ENCODE measurements at regions not wholly inside any gene's neighbourhood (a gene's known extent, or its start where the extent isn't known, plus 50 kb on each side); places are given as distances from the start of the nearest gene placed in this dataset.
"Not testable (repeated sequence)": the region's sequence is repeated elsewhere in the genome, so short reads cannot be mapped to it uniquely, and the experiment has no call there.

GRCh38 chr12:88814779-88815178 is 234.5 kb upstream of the KITLG start:
- Histone ChIP-seq H3K9ac (ENCODE audit: low read length) (no peak overlapping the region), H2AK5ac (ENCODE audit: low read length, severe bottlenecking) (no peak overlapping the region), H2BK120ac (ENCODE audit: low read depth, low read length) (no peak overlapping the region), H2BK12ac (ENCODE audit: low read length in 2 of 2) (no peak overlapping the region), H3K4me3 (ENCODE audit: insufficient read depth in 1 of 2, low read depth in 1 of 2, low read length in 2 of 2) (no peak overlapping the region), H3K4me2 (ENCODE audit: low read length, poor library complexity, severe bottlenecking) (no peak overlapping the region), H3K27me3 (ENCODE audit: control insufficient read depth in 1 of 2, insufficient read depth in 1 of 2, low read length in 2 of 2) (no peaks in the 10 kb centered on the region), H3K14ac (ENCODE audit: low read length in 2 of 2) (no peak overlapping the region), H2BK15ac (ENCODE audit: low read depth, poor library complexity, severe bottlenecking) (no peak overlapping the region), H3K4me1 (ENCODE audit: control insufficient read depth, insufficient read depth, low read depth, low read length) (no peaks in the 10 kb centered on the region), H3K18ac (ENCODE audit: low read depth in 1 of 2, low read length in 2 of 2) (no peak overlapping the region), H3K9me3 (ENCODE audit: control insufficient read depth, low read length) (no peaks in the 10 kb centered on the region), H2AFZ (ENCODE audit: low read depth, low read length) (no peak overlapping the region), H2BK5ac (ENCODE audit: low read depth, low read length, poor library complexity, severe bottlenecking) (no peak overlapping the region), H3K36me3 (ENCODE audit: control insufficient read depth in 1 of 2, insufficient read depth in 2 of 2, low read depth in 1 of 2, low read length in 2 of 2) (no peaks in the 10 kb centered on the region), H4K8ac (ENCODE audit: low read length) (no peak overlapping the region), H3K4ac (ENCODE audit: low read depth in 1 of 2, low read length in 2 of 2) (no peak overlapping the region), H3K27ac (ENCODE audit: low read length, poor library complexity, severe bottlenecking) (no peak overlapping the region), H3K79me1 (replicated peaks; ENCODE audit: low read length, poor library complexity, severe bottlenecking) (no peaks in the 10 kb centered on the region), H4K91ac (ENCODE audit: low read length) (no peak overlapping the region), H3K23ac (ENCODE audit: low read length in 2 of 2) (no peak overlapping the region)
- 93% methylated on average over 3 of the region's 5 CpGs for WGBS
- DNase-seq, result no peak

- no peak overlapping the region for H3K18ac ChIP-seq (ENCODE audit: low read depth in 1 of 2, low read length in 2 of 2)
- H2AFZ ChIP-seq (ENCODE audit: low read depth, low read length), result no peak overlapping the region
- H3K4ac ChIP-seq (ENCODE audit: low read depth in 1 of 2, low read length in 2 of 2), result no peak overlapping the region
- no peak overlapping the region for H2BK5ac ChIP-seq (ENCODE audit: low read depth, low read length, poor library complexity, severe bottlenecking)
- no CpG with 5 or more reads among the region's 1 CpG for WGBS
- no peak overlapping the region for H3K14ac ChIP-seq (ENCODE audit: low read length in 2 of 2)
- H3K4me2 ChIP-seq (ENCODE audit: low read length, poor library complexity, severe bottlenecking), result no peak overlapping the region
- H3K4me3 ChIP-seq (ENCODE audit: insufficient read depth in 1 of 2, low read depth in 1 of 2, low read length in 2 of 2), result no peak overlapping the region
- DNase-seq, result no peak
- no peak overlapping the region for H3K23ac ChIP-seq (ENCODE audit: low read length in 2 of 2)
- H2BK120ac ChIP-seq (ENCODE audit: low read depth, low read length), result no peak overlapping the region
- H3K9ac ChIP-seq (ENCODE audit: low read length), result no peak overlapping the region
- H3K4me1 ChIP-seq (ENCODE audit: control insufficient read depth, insufficient read depth, low read depth, low read length), result no peaks in the 10 kb centered on the region
- H3K9me3 ChIP-seq (ENCODE audit: control insufficient read depth, low read length), result no peaks in the 10 kb centered on the region
- no peak overlapping the region for H2AK5ac ChIP-seq (ENCODE audit: low read length, severe bottlenecking)
- H3K27ac ChIP-seq (ENCODE audit: low read length, poor library complexity, severe bottlenecking), result no peak overlapping the region
- no peak overlapping the region for H4K91ac ChIP-seq (ENCODE audit: low read length)
- no peaks in the 10 kb centered on the region for H3K36me3 ChIP-seq (ENCODE audit: control insufficient read depth in 1 of 2, insufficient read depth in 2 of 2, low read depth in 1 of 2, low read length in 2 of 2)
- no peaks in the 10 kb centered on the region for H3K79me1 ChIP-seq (replicated peaks; ENCODE audit: low read length, poor library complexity, severe bottlenecking)
- no peak overlapping the region for H4K8ac ChIP-seq (ENCODE audit: low read length)
- H2BK15ac ChIP-seq (ENCODE audit: low read depth, poor library complexity, severe bottlenecking), result no peak overlapping the region
- no peaks in the 10 kb centered on the region for H3K27me3 ChIP-seq (ENCODE audit: control insufficient read depth in 1 of 2, insufficient read depth in 1 of 2, low read length in 2 of 2)
- H2BK12ac ChIP-seq (ENCODE audit: low read length in 2 of 2), result no peak overlapping the region
Measured at GRCh38 chr12:88812610-88813009, 232.3 kb upstream of the KITLG start.

DNA sequence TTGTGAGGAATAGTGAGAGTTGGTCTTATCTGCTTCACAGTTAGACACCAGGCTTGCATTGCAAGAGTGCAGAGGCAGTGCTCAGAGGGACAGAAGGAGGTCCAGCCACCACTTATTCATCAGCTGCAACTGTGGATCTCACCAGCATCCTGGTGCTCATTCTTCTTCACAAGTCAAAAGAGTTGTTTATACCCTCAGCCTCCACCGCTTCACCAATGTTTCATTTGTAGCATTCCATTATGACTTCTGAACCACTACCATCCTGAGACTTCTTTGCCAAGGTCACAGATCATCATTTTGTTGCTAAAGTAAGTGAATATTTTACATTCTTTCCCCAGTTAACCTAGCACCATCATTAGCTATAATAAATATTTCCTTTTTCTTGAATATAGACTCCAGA is 230.5 kb upstream of the KITLG start:
- Histone ChIP-seq H3K27ac (ENCODE audit: low read length, poor library complexity, severe bottlenecking) (no peak overlapping the region), H3K9ac (ENCODE audit: low read length) (no peak overlapping the region), H3K4ac (ENCODE audit: low read depth in 1 of 2, low read length in 2 of 2) (no peak overlapping the region), H3K9me3 (ENCODE audit: control insufficient read depth, low read length) (no peaks in the 10 kb centered on the region), H3K4me1 (ENCODE audit: control insufficient read depth, insufficient read depth, low read depth, low read length) (no peaks in the 10 kb centered on the region), H3K4me3 (ENCODE audit: insufficient read depth in 1 of 2, low read depth in 1 of 2, low read length in 2 of 2) (no peak overlapping the region), H2BK120ac (ENCODE audit: low read depth, low read length) (no peak overlapping the region), H3K14ac (ENCODE audit: low read length in 2 of 2) (no peak overlapping the region), H3K4me2 (ENCODE audit: low read length, poor library complexity, severe bottlenecking) (no peak overlapping the region), H2BK12ac (ENCODE audit: low read length in 2 of 2) (no peak overlapping the region), H2AFZ (ENCODE audit: low read depth, low read length) (no peak overlapping the region), H4K8ac (ENCODE audit: low read length) (no peak overlapping the region), H2BK15ac (ENCODE audit: low read depth, poor library complexity, severe bottlenecking) (no peak overlapping the region), H4K91ac (ENCODE audit: low read length) (no peak overlapping the region), H2AK5ac (ENCODE audit: low read length, severe bottlenecking) (no peak overlapping the region), H3K27me3 (ENCODE audit: control insufficient read depth in 1 of 2, insufficient read depth in 1 of 2, low read length in 2 of 2) (no peaks in the 10 kb centered on the region), H3K23ac (ENCODE audit: low read length in 2 of 2) (no peak overlapping the region), H3K36me3 (ENCODE audit: control insufficient read depth in 1 of 2, insufficient read depth in 2 of 2, low read depth in 1 of 2, low read length in 2 of 2) (no peaks in the 10 kb centered on the region), H3K18ac (ENCODE audit: low read depth in 1 of 2, low read length in 2 of 2) (no peak overlapping the region), H3K79me1 (replicated peaks; ENCODE audit: low read length, poor library complexity, severe bottlenecking) (no peaks in the 10 kb centered on the region), H2BK5ac (ENCODE audit: low read depth, low read length, poor library complexity, severe bottlenecking) (no peak overlapping the region)
- WGBS, result 61% methylated on average over 1 of the region's 1 CpG
- DNase-seq, result peak; percentile 4

DNA sequence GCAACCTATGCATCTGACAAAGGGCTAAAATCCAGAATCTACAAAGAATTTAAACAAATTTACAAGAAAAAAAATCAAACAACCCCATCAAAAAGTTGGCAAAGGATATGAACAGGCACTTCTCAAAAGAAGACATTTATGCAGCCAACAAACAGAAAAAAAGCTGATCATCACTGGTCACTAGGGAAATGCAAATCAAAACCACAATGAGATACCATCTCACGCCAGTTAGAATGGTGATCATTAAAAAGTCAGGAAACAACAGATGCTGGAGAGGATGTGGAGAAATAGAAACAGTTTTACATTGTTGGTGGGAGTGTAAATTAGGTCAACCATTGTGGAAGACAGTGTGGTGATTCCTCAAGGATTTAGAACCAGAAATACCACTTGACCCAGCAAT is 229.6 kb upstream of the KITLG start:
- H2AK5ac ChIP-seq (ENCODE audit: low read length, severe bottlenecking); H4K8ac ChIP-seq (ENCODE audit: low read length); H2BK5ac ChIP-seq (ENCODE audit: low read depth, low read length, poor library complexity, severe bottlenecking); H3K14ac ChIP-seq (ENCODE audit: low read length in 2 of 2); H2BK12ac ChIP-seq (ENCODE audit: low read length in 2 of 2); H3K4ac ChIP-seq (ENCODE audit: low read depth in 1 of 2, low read length in 2 of 2); H3K4me2 ChIP-seq (ENCODE audit: low read length, poor library complexity, severe bottlenecking); H3K9ac ChIP-seq (ENCODE audit: low read length); H3K79me1 ChIP-seq (replicated peaks; ENCODE audit: low read length, poor library complexity, severe bottlenecking); H2AFZ ChIP-seq (ENCODE audit: low read depth, low read length); H3K4me3 ChIP-seq (ENCODE audit: insufficient read depth in 1 of 2, low read depth in 1 of 2, low read length in 2 of 2); H3K27ac ChIP-seq (ENCODE audit: low read length, poor library complexity, severe bottlenecking); H3K18ac ChIP-seq (ENCODE audit: low read depth in 1 of 2, low read length in 2 of 2); H4K91ac ChIP-seq (ENCODE audit: low read length); H2BK120ac ChIP-seq (ENCODE audit: low read depth, low read length); H3K9me3 ChIP-seq (ENCODE audit: control insufficient read depth, low read length); DNase-seq; H3K36me3 ChIP-seq (ENCODE audit: control insufficient read depth in 1 of 2, insufficient read depth in 2 of 2, low read depth in 1 of 2, low read length in 2 of 2); H3K23ac ChIP-seq (ENCODE audit: low read length in 2 of 2); H2BK15ac ChIP-seq (ENCODE audit: low read depth, poor library complexity, severe bottlenecking); H3K27me3 ChIP-seq (ENCODE audit: control insufficient read depth in 1 of 2, insufficient read depth in 1 of 2, low read length in 2 of 2); H3K4me1 ChIP-seq (ENCODE audit: control insufficient read depth, insufficient read depth, low read depth, low read length): not testable (repeated sequence)
- no CpG with 5 or more reads among the region's 1 CpG for WGBS
